SU-DHL-6 (cell line): ENCODE measurements at regions not wholly inside any gene's neighbourhood (a gene's known extent, or its start where the extent isn't known, plus 50 kb on each side); places are given as distances from the start of the nearest gene placed in this dataset.

Experiments used
- H2AFZ ChIP-seq: fragments of 200-600 bp; sonication (generic); 2 replicates; pipeline ENCODE4 v1.6.1; 2014; ENCODE audit warnings: low read depth, mild to moderate bottlenecking, moderate library complexity, mixed read lengths, antibody characterized with exemption, low read length; ENCODE audit not compliant: severe bottlenecking
- H3F3A ChIP-seq: fragments of 200-600 bp; shearing (Covaris generic); 2 replicates; pipeline ENCODE4 v1.6.0; 2016; ENCODE audit warnings: antibody characterized with exemption, mild to moderate bottlenecking; ENCODE audit not compliant: insufficient read depth
- H3K27ac ChIP-seq: fragments of 200-600 bp; sonication (generic); 2 replicates; pipeline ENCODE4 v1.5.1; 2016; ENCODE audit warnings: low read depth, mild to moderate bottlenecking, low read length, moderate library complexity, mixed read lengths
- H3K27me3 ChIP-seq: fragments of 200-600 bp; sonication (generic), shearing (Covaris generic); 2 replicates; pipeline ENCODE4 v1.6.0; 2014; ENCODE audit warnings: mild to moderate bottlenecking, low read length
- H3K36me3 ChIP-seq: fragments of 200-600 bp; sonication (generic); 2 replicates; pipeline ENCODE4 v1.6.1; 2014; ENCODE audit warnings: mild to moderate bottlenecking, low read length, mixed read lengths
- H3K4me2 ChIP-seq: fragments of 300-600, 200-600 bp; shearing (Covaris generic), sonication (generic); 2 replicates; pipeline ENCODE4 v1.6.0; 2014; ENCODE audit warnings: low read length, low read depth, mild to moderate bottlenecking; ENCODE audit not compliant: poor library complexity, severe bottlenecking
- H3K4me3 ChIP-seq: fragments of 200-600 bp; sonication (generic); 2 replicates; pipeline ENCODE4 v1.5.1; 2014; ENCODE audit warnings: antibody characterized with exemption, low read length, mild to moderate bottlenecking, mixed read lengths; ENCODE audit not compliant: insufficient read depth, poor library complexity, severe bottlenecking
- H3K79me2 ChIP-seq: fragments of 200-600 bp; sonication (generic); 2 replicates; pipeline ENCODE4 v1.6.1; 2014; ENCODE audit warnings: mild to moderate bottlenecking, low read length, moderate library complexity; ENCODE audit not compliant: insufficient read depth
- H3K9ac ChIP-seq: fragments of 200-600 bp; sonication (generic); 2 replicates; pipeline ENCODE4 v1.7.0; 2014; ENCODE audit warnings: mild to moderate bottlenecking, low read length
- H3K9me2 ChIP-seq: fragments of 200-600 bp; sonication (generic); replicated peaks from 2 replicates; pipeline ENCODE4 v1.6.1; 2014; ENCODE audit warnings: low read length; ENCODE audit not compliant: insufficient read depth
- H3K9me3 ChIP-seq: fragments of 200-600 bp; sonication (generic); 2 replicates; pipeline ENCODE4 v1.6.1; 2014; ENCODE audit warnings: low read length, mixed read lengths; ENCODE audit not compliant: insufficient read depth
- H4K20me1 ChIP-seq: fragments of 200-600 bp; sonication (generic); 2 replicates; pipeline ENCODE4 v1.6.1; 2014; ENCODE audit warnings: low read depth, mild to moderate bottlenecking, antibody characterized with exemption, low read length, moderate library complexity, mixed read lengths
- EZH2phosphoT487 ChIP-seq: fragments of 200-600 bp; sonication (generic), shearing (Covaris generic); conservative IDR thresholded peaks from 2 replicates; pipeline ENCODE4 v1.6.1; 2018; ENCODE audit warnings: mild to moderate bottlenecking, antibody characterized with exemption, low read length, moderate library complexity, mixed read lengths
- TF ChIP-seq, protein P1 (sequence below): fragments of 200-600 bp; sonication (generic); IDR thresholded peaks from one replicate; pipeline ENCODE4 v1.5.1; 2017; ENCODE audit warnings: antibody characterized with exemption, mild to moderate bottlenecking, low read length, moderate library complexity; ENCODE audit not compliant: insufficient read depth, poor library complexity, severe bottlenecking

DNA sequence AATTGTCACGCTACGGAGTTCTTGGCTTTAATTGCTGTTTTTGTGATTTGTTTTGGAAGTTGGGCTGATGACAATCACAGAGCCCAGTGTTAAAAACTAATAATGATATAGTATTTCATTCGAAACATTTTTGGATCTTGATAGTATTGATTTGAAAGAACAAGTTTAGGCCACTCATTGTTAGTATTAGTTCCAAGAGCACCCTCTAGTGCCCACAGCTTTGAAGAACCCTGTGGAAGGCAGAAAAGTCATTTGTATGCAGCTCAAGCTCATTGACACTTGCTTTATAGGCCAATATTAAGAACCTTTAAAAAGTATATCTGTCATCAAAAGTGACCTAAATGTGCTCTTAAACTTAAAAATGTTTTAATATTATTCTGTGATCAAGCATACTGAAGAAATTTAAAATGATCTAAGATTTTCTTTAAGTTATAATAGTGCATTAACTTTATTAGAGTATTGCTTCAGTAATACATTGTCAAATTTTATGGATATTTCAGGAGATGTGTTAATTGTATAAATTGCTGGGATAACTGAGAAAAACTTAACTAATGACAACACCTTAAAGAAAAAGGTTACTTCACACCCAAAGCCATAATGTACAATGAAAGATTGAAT lies 191.0 kb downstream of the GRB14 start:
- Histone ChIP-seq H2AFZ (no peak overlapping the region), H3K27me3 (no peaks in the 10 kb centered on the region), H3K27ac (no peak overlapping the region), H3F3A (no peaks in the 10 kb centered on the region), H3K9me2 (no peaks in the 10 kb centered on the region), H3K9me3 (no peaks in the 10 kb centered on the region), H3K4me3 (no peak overlapping the region), H3K79me2 (no peaks in the 10 kb centered on the region), H3K4me2 (no peak overlapping the region), H4K20me1 (no peaks in the 10 kb centered on the region), H3K9ac (no peak overlapping the region), H3K36me3 (no peaks in the 10 kb centered on the region)
- TF ChIP-seq, protein P1, sequence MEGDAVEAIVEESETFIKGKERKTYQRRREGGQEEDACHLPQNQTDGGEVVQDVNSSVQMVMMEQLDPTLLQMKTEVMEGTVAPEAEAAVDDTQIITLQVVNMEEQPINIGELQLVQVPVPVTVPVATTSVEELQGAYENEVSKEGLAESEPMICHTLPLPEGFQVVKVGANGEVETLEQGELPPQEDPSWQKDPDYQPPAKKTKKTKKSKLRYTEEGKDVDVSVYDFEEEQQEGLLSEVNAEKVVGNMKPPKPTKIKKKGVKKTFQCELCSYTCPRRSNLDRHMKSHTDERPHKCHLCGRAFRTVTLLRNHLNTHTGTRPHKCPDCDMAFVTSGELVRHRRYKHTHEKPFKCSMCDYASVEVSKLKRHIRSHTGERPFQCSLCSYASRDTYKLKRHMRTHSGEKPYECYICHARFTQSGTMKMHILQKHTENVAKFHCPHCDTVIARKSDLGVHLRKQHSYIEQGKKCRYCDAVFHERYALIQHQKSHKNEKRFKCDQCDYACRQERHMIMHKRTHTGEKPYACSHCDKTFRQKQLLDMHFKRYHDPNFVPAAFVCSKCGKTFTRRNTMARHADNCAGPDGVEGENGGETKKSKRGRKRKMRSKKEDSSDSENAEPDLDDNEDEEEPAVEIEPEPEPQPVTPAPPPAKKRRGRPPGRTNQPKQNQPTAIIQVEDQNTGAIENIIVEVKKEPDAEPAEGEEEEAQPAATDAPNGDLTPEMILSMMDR = peak; percentile 35
- TF ChIP-seq EZH2phosphoT487 = no peak

DNA sequence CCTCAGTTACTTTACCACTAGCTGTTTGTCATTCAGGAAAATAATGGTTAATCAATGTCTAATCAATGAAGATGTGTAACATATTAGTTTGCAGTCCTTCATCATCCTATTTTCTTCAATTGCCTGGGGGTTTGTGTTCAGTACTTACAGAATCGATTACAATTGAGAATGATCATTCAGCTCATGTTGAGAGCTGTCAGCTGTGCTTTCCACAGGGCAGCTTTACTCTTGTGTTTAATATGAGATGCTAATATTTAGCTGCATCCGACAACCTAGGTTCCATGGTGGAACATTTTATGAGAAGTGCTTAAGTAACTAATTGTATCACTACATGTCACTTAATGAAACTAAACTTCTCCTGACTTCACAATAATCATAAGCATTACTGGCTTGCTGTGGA lies 191.9 kb downstream of the GRB14 start:
- Histone ChIP-seq H4K20me1 (no peaks in the 10 kb centered on the region), H3K9ac (no peak overlapping the region), H3K36me3 (no peaks in the 10 kb centered on the region), H3K27ac (no peak overlapping the region), H3K9me3 (no peaks in the 10 kb centered on the region), H3K4me2 (no peak overlapping the region), H3K79me2 (no peaks in the 10 kb centered on the region), H3F3A (no peaks in the 10 kb centered on the region), H3K4me3 (no peak overlapping the region), H2AFZ (no peak overlapping the region), H3K27me3 (no peaks in the 10 kb centered on the region), H3K9me2 (no peaks in the 10 kb centered on the region)
- no peak for TF ChIP-seq EZH2phosphoT487
- TF ChIP-seq, protein P1 = no peak

DNA sequence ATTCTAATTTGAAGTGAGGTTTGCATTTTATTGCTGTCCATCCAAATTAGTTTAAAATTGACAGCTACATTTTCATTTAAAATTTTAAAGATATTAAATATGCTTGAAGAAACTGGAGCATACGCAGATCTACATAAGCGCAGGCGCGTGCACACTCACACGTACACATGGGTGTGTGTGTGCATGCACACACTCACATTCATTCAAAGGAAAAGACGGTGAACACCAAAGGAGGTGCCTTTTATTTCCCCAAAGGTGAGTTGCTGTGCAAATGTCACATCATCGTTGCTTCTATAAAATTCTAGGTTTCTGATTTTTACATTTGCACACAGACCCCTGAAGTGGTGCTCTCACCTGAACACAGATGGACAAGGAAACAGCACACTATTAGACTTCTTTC lies 194.2 kb downstream of the GRB14 start:
- TF ChIP-seq, protein P1 = no peak
- TF ChIP-seq EZH2phosphoT487 = no peak
- H3K27ac ChIP-seq = no peak overlapping the region

More for the DNA sequence above, 194.2 kb downstream of the GRB14 start:
- Histone ChIP-seq H3K4me2 (no peak overlapping the region), H3K4me3 (no peak overlapping the region), H4K20me1 (no peaks in the 10 kb centered on the region; the same call in 1 of the 2 replicates), H2AFZ (no peak overlapping the region), H3K9me2 (no peaks in the 10 kb centered on the region), H3K27me3 (no peaks in the 10 kb centered on the region), H3K36me3 (no peaks in the 10 kb centered on the region), H3K9me3 (no peaks in the 10 kb centered on the region), H3K9ac (no peak overlapping the region), H3K79me2 (no peaks in the 10 kb centered on the region), H3F3A (no peaks in the 10 kb centered on the region)
